GM21576 (cell line): ENCODE measurements at regions not wholly inside any gene's neighbourhood (a gene's known extent, or its start where the extent isn't known, plus 50 kb on each side); places are given as distances from the start of the nearest gene placed in this dataset.

ENCODE experiments used
- ATAC-seq: cut with Tn5 transposase; IDR thresholded peaks from one replicate; pipeline ENCODE4 v1.9.1; 2021; ENCODE audit warnings: mild to moderate bottlenecking, moderate library complexity; ENCODE audit not compliant: unreplicated experiment

DNA sequence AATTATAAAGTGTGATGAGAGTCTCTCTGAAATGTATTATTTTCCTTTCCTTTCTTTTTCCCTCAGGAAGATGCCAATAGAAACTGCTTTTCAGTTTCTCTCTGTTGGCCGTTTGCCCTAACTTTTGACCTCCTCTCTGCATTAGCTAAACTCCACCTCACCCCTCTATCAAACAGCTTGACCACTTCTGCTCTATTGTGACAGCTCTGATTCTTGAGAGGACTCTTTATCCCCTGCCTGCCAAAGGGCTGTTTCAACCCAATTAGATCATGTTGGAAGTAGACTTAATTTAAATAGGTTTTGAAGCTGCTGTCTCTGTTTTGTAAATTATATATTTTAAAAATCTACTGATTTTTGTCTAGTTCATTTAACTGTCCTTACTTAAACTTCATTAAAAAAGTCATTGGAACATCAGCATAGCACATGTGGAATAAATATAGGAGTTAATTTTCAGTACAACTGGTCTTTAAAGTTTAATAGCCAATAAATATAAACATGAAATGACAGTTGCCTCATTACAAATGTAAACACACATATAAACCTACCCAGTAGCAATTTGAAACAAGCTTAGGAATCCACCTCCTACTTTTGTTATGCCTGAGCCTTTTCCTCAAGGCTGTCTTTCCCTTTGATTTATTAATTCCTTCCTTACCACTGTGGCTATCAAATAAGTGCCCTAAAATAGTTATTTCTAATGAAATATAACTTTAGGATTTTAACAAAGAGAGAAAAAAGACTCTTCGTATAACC is 152.0 kb downstream of the CHRM3 start:
- ATAC-seq: no peak

DNA sequence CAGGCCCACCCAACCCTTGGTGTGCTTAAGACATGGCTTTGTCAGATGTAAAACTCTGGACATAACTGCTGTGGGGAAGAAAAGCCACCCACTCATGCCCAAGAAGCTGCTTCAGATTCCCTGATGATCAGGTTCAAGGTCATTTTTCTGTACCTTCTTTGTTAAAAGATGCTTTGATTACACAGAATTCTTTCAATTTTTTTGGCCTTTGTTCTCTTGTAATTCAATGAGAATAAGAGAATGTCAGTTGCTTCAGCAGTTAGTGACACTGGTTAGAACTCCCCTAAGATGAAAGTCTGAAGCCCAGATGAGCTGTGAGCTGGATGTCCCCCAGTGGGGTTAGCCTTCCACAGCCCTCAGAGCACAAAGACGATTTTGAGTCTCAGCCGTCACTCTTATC is 152.7 kb downstream of the CHRM3 start:
- no peak for ATAC-seq

DNA sequence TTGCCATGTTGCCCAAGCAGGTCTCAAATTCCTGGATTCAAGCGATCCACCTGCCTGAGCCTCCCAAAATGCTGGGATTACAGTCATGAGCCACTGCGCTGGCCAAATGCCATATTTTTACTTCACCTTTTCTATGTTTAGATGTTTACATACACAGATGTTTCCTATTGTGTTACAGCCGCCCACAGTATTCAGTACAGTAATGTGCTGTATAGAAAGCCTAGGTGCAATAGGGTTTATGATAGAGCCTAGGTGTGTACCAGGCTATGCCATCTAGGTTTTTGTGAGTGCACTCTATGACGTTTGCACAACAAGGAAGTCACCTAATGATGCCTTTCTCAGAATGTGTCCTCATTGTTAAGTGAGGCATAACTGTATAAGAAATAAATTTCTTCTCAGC is 153.4 kb downstream of the CHRM3 start:
- no peak for ATAC-seq

DNA sequence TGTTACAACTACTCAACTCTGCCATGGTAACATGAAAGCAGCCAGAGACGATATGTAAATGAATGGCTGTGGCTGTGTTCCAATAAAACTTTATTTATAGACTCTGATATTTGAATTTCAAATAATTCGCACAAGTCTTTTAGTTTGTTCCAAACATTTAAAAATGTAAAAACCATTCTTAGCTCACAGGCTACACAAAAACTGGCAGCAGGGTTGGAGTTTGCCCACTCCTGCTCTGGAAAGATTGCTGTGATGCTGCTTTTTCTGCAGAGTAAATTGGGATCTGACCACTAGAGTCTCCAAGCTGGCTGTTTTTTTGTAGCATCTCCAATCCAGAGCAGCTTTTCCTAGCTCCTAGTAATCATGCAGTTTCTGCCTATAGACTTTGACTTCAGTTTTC is 157.5 kb downstream of the CHRM3 start:
- no peak for ATAC-seq

DNA sequence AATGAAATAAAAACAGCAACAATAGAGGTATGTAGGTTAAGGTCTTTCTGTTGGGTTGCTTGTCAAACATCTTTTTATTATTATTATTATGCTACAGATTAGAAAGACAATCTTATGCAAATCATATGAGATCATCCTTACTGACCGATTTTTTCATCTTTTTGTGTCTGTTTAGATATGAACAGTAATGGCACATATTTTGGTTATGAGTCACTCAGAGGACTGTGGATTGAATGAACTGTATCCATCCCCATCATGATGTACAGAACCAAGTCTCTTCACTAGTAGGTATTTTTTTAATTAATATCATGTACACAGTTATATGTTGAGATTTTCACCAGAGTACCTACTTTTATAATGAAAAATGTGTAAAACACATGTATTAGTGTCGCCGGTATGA is 159.1 kb downstream of the CHRM3 start:
- ATAC-seq: no peak

DNA sequence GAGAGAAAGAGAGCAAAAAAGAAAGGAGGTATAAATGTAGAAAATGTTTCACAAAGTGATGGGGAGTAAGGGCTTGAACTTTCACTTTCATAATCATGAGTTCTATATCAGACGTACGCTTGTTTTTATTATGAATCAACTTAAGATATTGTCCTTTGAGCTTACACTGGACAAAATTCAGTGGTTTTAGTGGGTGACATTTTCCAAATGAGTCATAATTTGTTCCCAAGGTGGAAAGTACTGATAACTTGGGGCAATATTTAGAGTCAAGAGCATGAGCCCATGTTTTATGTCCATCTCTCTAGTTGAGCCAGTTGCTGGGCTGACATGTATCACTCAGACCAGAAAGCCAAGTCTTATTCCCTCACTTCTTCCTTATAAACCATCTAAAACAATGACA is 161.6 kb downstream of the CHRM3 start:
- ATAC-seq: no peak

DNA sequence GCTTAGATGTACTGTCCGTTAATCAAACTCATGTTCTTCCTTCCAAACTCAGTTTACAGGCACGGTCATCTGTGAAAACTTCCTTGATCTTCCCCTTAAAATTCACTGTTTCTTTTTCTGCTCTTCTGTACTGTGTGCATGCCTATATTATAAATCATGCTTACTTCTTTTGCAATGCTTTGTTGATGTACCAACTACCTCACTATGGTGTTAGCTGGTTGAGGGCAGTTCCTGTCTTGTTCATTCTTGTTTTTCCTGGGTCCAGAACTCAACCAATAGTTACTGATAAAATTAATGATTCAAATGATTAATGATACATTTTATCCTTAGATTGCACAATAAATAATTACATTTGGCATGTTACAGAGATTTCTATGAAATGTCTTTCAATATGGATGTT is 163.8 kb downstream of the CHRM3 start:
- no peak for ATAC-seq

DNA sequence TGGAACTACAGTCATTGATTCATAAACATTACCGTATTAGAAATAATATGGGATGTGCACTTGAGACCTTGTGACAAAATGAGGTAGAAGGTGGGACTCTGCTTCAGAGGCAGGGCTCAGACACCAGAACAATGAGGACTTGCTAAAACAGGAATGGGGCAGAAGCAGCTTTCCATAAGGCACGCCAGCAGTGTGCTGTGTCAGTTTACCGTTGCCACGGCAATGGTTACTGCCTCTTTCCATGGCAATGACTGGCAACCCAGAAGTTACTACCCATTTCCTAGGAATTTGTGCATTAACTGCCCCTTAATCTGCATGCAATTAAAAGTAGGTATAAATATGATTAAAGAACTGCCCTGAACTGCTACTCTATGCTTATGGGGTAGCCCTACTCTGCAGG is 169.0 kb downstream of the CHRM3 start:
- no peak for ATAC-seq

DNA sequence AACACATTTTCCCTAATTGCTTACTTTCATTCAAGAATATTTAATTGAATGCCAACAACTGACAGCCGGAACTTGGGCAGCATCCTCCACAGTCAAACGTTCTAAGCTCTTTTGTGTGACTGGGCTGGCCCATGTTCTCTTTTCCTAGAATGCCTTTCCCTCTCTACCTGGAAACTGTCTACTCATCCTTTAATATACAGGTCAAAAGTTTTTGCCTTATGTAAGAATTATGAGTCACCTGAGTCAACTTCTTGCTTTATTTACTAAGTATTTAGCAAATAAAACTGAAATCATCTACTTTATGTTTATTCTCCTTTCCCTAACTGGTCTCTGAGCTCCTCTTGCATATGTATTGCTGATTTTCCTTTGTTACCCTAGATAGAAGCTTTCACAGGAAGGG is 172.2 kb downstream of the CHRM3 start:
- ATAC-seq: no peak

DNA sequence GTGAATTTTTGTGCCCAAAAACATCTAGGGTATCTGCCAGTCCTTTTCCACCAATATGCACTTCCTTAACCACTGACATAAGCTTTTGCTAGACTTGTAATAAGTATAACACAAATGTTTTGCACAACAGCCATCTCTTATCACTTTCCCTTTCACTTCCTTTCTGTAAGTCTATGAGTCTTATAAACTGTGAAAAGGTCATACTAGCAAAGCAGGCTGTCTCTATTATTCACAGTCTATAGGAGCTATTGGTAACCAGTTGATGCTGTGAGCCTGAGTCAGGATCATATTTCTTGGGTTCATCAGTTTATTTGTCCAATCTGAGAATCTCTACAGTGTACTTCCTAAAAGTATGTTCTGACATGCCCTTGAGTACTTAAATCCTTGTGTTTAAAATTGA is 172.6 kb downstream of the CHRM3 start:
- no peak for ATAC-seq

DNA sequence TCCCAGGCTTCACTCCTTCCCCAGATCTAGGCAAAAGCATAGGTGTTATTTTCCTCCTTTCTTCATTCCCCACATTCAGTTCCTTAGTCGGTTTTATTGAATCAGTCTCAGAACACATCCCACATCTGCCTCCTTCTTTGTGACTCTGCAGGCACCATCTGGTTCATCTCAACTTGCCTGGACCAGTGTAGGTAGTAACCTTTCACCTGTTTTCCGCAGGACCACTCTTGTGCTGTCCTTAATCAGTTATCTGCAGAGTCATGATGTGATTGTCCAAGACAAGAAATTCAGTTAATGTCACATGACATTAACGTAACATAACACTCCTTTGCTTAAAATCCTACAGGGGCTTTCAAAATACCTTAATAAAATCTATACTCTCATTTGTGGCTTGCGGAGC is 174.6 kb downstream of the CHRM3 start:
- ATAC-seq: no peak

DNA sequence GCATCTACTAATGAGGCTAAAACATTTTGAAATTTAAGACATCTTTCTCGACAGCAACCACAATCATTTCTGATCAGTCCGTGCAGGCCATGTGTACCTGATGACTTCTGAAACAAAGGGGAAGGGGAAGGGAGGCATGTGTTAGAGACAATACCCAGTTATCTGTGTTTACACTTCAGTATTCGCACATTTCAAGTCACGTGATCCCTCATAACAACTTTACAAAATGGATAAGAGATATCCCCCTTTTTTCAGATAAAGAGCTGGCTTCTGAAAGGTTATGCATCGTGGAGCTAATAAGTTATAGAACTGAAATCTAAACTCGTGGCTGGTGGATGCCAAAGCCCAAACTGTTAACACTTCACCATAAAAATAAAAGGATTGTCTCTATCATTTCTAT is 175.7 kb downstream of the CHRM3 start:
- ATAC-seq: no peak

DNA sequence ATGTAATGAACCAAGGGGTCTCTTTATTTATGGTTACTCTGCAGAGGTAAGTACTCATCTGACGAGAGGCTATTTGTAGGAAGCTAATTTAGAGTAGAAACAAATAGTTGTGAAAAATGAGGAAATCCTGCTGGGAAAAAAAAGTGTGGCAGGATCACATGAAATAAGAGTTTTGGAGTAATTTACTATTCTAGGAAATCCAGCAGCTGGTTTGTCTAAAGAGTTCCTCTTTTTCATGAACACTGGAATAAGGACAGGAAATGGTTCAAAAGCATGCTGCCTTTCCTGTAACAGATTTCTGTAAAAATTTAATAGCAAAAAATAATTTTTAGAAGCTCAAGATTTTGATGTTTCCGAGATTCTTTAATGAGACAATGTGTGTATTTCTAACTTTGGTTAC is 177.3 kb downstream of the CHRM3 start:
- no peak for ATAC-seq

DNA sequence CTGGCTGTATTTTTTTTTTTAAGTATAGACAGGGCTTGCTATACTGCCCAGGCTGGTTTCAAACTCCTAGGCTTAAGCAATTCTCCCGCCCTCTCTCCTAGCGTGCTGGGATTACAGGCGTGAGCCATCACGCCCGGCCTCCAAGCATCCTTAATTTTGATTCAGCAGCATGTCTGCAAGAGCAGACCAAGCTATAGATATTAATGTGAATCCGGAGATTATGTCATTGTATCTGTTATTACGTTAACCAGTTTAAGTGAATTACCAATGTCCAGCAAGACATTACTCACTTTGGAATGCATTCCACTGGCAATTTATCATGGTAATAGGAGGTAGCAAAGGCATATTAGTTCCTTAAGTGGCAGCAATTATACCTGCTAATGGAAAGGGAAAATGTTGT is 179.7 kb downstream of the CHRM3 start:
- ATAC-seq: no peak

DNA sequence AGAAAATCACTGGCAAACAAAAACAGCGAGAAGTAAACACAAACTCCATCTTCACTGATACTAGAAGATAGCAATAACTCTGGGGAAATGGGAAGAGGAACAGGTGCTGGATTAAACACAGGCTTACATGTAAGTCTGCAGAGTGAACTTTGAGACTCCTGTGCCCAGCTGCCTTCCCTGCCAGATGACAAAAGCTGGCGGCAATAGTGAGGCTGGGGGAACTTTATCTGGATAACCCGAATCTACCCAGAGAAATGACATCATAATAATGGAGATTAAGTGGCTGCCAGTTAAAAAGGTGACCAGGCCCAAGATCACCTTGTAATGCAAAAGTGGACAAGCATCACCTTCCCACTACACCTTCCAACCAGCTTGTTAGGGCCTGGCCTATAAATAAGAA is 184.5 kb downstream of the CHRM3 start:
- no peak for ATAC-seq

DNA sequence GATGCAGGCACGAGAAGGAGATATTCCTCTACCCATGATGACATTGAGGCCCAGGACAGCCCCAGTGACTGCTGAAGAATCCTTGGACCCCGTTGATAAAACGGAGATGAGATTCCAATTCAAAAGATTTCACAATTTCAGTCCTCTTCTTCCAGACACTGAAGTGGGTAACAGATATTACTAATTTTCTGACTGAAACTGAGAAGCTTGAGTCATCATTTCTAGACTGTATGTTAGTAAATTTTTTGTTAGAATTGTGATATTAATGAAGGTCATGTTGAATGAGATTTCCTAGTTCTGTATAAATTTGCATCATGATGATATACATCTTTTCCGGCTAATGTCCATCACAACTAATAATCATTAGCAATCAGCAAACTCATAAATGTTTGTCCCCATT is 185.8 kb downstream of the CHRM3 start:
- ATAC-seq: no peak

DNA sequence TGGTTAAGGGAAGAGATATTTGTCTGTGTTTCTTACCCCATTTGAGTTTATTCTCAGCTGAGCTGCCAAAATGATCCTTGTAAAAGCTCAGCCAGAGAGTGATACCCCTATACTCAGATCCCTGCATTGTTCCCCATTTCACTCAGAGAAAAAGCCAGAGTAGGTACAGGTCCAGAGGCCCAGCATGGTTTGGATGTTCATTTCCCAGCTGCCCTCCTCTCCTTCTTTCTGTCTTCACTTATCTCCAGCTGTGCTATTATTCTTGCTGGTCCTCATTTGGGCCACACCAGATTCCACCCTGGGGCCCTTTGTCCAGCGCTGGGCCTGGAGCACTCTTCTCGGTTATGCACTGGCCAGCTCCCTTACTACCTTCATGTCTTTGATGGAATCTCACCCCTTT is 187.7 kb downstream of the CHRM3 start:
- no peak for ATAC-seq

DNA sequence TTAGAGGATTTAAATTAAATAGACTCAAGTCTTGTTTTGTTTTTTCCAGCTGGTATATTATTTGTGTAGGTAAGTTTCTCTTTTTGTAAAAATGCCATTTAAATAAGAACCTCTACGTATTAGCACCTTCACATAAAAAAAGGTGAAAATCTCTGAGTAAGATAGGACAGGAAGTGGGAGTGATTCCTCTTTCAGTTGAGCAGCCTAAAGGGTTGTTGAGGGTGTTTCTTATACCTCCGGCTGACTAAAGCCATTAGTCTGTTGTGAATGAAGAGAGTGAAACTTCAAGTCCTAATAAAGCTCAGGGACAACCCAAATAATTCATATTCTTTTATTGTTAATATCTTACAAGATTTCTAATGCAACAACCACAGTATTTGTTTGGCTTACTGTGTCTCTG is 188.7 kb downstream of the CHRM3 start:
- ATAC-seq: no peak

DNA sequence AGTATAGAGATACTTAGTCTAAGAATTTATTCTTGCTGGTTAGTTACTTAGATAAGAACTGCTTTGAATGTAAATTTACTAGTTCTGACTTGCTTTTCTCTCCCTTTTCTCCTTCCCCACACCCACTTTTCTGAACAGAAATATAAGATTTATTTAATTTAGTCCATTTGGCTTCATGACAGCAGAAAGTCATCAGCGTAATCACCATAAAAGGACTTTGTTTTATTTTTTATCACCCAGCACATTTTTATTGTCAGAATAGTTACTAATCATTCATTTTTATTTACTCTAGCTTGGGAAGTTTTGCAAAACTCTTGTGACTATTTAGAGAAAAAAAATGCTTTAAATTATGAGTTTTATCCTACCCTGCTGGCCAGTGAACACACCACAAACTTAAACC is 197.2 kb downstream of the CHRM3 start:
- no peak for ATAC-seq

DNA sequence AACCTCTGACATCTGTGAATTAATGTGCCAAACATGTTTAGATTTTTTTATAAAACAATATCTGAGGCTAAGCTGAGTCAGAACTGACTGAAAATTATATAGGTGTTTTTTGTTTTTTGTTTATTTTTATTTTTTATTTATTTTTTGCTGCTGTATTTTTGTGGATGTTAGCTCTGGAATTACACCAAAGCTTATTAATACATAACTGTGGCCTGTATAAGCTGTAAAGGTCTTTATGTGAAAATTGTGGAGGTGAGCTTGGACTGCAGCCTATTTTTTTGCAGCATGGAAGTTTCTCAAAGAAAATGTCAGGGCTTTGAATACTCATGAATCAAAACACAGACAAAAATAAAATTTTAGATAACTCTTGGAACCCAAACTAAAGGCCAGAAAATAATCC is 199.8 kb downstream of the CHRM3 start:
- ATAC-seq: no peak

DNA sequence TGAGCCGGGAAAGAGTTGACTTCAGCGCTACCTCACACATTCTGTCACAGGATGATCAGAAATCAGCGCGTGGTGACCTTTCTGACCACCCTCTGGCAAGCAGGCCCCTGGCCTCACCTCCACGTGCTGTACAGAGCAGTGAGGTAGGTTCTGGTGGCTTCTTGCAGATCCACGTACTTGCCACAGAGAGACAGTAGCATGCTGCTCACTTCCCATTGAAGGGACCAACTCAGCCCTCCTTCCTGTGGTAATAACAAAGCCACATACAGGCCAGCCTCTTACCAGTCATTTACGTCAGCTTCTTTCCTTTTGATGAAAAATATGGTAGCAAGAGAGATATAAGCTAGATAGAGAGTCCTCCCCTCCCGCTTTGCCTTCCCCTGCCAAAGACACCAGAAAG is 200.7 kb downstream of the CHRM3 start:
- ATAC-seq: no peak

DNA sequence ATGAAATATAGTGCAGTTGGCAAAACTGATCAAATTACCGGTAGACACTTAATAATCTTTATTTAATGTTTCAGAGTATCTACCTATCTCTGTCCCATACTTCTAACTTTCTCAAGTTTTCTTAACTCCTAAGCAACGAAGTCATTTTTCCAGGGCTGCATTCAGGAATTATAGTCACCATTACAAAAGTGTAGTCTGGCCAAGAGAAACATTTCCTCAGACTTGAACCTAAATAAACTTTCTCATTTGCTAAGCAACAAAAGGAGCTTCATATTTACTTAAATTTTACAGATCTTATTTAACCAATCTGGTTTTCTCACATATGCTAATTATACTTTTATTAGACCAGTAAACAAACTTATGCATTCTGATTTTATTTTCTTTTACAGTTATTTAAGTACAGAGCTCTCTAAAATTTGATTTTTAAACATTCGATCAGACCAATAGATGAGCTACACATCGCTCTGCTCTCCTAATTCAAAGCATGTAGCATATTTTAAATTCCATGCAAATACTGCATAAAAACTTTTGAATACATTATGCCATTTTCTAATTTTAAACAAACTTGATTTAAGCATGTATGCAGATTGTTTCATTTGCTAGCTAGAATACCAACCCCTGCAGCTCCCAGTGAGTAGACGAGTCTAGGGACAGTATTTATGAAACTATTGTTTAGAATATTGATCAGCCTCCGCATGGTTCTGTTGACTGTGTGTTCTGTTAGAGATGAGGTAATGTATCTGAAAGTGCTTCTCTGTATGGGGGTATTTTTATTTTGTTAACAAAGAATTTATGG is 201.4 kb downstream of the CHRM3 start:
- no peak for ATAC-seq

DNA sequence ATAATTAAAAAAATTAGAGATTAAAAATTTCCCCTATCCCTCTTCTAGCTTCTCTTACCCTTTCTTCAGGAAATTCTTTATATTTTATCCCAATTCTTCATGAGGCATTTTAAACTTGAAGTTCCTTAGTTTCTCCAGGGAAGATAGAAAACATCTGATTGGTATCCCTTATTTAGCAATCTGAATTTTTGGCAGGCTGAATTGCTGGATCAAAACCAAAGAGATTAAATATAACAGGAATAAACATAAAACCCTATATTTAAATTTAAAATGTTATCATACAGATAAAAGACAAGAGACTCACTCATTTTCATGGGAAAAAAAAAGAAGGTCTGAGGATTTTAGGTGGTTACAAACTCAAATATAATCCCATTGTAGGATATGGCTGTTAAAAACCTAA is 204.2 kb downstream of the CHRM3 start:
- ATAC-seq: no peak
